ENCODE measurements at regions not wholly inside any gene's neighbourhood (a gene's known extent, or its start where the extent isn't known, plus 50 kb on each side); places are given as distances from the start of the nearest gene placed in this dataset.
"Not testable (repeated sequence)": the region's sequence is repeated elsewhere in the genome, so short reads cannot be mapped to it uniquely, and the experiment has no call there.

GRCh38 chr6:95660544-95660943, 83.2 kb downstream of the MANEA start:
- FAIRE-seq (no peak), DNase-seq (ENCODE audit: low spot score in 2 of 2) (no peak)

DNA sequence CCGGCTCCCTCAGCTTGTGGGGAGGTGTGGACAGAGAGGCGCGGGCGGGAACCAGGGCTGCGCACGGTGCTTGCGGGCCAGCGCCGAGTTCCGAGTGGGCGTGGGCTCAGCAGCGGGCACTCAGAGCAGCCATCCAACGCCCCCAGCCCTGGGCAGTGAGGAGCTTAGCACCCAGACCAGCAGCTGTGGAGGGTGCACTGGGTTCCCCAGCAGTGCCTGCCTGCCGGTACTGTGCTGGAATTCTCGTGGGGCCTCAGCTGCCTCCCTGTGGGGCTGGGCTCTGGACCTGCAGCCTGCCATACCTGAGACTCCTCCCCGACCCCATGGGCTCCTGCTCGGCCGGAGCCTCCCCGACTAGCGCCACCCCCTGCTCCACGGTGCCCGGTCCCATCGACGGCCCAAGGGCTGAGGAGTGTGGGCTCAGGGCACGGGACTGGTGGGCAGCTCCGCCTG, 92.7 kb downstream of the MANEA start:
- no peak for DNase-seq (ENCODE audit: low spot score in 2 of 2)
- FAIRE-seq: no peak

DNA sequence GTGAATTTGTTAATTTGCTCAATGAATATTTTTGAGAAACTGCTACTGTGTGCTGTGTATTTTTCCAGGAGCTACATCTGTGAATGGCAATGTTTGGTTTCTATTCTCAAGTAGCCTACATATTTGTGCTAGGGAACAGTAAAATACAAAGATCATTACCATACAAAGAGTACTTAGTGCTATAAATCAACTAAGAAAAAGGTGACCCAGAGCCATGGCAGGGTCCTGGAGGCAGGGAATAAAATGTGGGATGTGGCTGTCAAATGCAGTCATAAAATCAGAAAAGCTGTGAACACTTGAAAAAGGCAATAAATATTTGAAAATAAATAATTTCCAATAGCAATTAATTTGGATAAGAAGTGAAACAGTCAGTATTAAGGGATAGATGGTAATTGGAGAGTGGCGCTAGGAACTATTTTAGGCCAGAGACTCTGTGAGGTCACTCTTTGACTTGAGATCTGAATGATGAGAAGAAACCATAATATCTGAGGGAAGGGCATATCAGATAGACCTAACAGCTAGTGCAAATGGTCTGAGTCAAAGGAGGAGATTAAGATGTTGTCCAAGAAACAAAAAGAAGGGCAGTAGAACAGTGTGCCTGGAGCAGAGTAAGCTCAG, 98.8 kb downstream of the MANEA start:
- FAIRE-seq (no peak), DNase-seq (ENCODE audit: low spot score in 2 of 2) (no peak)

DNA sequence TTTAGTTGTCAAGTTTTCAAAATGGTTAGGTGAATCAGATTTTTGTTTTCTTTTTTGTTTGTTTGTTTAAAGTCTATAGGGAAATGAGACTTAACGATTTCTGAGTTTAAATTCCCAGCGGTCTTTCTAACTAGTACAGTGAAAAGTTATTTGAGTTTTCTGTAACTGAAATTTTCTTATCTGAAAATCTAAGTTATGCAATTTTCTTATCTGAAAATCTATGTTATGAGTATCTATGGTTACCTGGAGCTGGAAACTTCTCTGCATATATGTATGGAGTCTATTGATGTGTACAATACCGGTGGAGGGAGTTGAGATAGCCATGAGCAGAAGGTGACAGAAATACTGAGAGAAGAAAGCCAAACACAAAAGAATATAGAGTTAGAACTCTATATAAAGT, 102.6 kb downstream of the MANEA start:
- DNase-seq (ENCODE audit: low spot score in 2 of 2) (no peak), FAIRE-seq (no peak)

DNA sequence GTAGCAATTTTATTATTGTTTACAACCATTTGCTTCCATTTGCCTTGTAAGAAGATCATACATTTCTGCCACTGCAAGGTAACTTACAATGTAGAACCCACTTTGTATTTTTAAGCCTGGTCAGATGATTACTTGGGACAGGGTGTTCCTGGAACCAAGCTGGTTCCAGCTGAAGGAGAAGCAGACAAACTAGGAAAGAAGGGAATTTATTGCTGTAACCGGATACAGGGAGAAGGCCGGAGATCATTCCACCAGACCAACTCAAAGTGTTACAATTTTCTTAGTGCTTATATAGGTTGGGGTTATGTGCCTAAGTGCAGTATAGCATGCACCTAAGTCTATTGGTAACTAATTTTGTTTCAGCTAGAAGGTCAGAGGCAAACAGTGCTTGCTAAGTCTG, 104.4 kb downstream of the MANEA start:
- DNase-seq (ENCODE audit: low spot score in 2 of 2) (no peak), FAIRE-seq (no peak)

GRCh38 chr6:95682476-95682875, 105.1 kb downstream of the MANEA start:
- DNase-seq (ENCODE audit: low spot score in 2 of 2) (no peak), FAIRE-seq (no peak)

GRCh38 chr6:95685822-95686221, 108.5 kb downstream of the MANEA start:
- no peak for DNase-seq (ENCODE audit: low spot score in 2 of 2)
- no peak for FAIRE-seq

GRCh38 chr6:95686272-95686671, 108.9 kb downstream of the MANEA start:
- FAIRE-seq (no peak), DNase-seq (ENCODE audit: low spot score in 2 of 2) (no peak)

DNA sequence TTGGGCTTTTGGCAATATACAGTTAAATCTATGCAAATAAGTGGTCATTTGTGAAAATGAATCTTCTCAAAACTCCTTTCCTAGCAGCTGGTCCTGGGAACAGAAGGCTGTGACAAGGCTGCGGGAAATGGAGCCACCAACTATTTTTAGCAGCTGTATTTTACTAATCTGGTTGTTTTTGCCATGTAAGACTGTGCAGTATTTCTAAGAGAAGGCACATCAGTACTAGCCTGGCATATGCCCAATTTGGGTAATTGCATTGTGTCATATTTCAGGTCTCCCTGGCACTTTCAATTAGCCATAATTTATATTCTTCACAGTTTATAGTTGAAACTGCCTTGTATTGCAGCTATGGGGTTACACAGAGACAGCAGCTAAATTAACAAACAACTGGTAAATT, 109.6 kb downstream of the MANEA start:
- DNase-seq (ENCODE audit: low spot score in 2 of 2) (no peak), FAIRE-seq (no peak)

DNA sequence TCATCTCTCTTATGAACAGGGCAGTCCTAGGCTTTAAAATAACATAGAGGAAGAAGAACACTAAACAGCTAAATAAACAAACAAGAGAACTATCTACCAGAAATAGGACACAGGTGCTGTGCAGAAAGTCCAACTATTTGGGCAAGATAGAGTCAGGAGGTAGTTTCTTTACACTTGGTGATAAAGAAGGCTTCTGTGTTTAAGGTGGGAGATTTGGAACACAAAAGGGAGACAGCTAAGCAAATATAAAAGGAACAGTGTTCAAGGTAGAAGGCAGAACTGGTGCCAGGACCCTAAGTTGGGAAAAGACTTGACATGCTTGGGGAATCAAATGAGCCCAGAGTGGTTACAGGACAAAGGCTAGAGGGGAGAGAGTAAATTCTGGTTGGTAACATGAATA, 110.5 kb downstream of the MANEA start:
- no peak for DNase-seq (ENCODE audit: low spot score in 2 of 2)
- no peak for FAIRE-seq

DNA sequence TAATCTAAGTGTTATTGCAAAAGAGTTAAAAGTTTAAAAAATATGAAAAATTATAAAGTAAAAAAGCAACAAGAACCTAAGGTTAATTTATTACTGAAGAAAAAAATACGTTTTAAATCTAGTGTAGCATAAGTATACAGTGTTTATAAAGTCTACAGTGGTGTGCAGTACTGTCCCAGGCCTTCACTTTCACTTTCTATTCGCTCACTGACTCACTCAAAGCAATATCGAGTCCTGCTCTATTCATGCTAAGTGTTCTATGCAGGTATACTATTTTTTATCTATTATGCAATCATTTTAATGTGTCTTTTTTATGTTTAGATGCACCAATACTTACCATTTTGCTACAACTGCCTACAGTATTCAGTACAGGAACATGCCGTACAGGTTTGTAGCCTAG, 113.0 kb downstream of the MANEA start:
- DNase-seq (ENCODE audit: low spot score in 2 of 2): no peak
- peak; percentile 62 for FAIRE-seq

DNA sequence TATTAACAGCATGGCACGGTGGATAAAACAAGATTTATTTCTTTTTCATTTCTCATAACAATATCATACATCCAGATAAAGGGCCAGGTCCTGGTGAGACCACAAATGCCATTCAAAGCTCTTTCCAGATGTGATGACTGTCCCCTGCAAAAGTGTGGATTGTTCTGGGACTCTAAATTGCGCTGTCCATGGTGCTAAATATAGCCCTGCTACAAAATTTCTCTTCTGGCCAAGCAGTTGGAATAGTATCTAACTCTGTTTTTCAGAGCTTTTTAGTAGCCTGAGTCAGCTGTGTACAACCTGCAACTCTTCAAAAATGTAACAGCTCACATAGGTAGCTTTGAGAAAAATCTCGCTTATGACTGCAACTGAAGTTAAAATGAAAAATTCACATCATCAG, 115.8 kb downstream of the MANEA start:
- FAIRE-seq (no peak), DNase-seq (ENCODE audit: low spot score in 2 of 2) (no peak)

DNA sequence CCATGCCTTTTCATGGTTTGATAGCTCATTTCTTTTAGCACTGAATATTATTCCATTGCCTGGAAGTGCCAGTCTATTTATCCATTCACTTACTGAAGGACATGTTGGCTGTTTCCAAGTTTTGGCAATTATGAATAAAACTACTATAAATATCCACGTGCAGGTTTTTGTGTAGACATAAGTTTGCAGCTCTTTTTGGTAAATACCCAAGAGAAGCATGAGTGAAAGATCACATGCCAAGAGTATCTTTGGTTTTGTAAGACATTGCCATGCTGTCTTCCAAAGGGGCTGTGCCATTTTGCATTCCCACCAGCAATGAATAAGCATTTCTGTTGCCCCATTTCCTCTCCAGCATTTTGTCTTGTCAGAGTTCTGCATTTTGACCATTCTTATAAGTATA, 120.9 kb downstream of the MANEA start:
- DNase-seq (ENCODE audit: low spot score in 2 of 2) (no peak), FAIRE-seq (no peak)

DNA sequence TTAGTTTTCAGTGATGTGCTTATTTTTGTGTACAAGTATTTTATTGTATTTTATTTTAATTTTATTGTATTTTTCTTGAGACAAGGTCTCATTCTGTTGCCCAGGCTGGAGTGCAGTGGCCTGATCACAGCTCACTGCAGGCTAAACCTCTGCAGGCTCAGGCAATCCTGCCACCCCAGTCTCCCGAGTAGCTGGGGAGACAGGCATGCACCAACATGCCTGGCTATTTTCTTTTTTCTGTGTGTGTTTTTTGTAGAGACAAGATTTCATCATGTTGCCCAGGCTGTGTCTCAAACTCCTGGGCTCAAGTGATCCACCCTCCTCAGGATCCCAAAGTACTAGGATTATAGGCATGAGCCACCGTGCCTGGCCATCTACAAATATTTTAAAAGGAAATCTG, 146.3 kb downstream of the MANEA start:
- FAIRE-seq (no peak), DNase-seq (ENCODE audit: low spot score in 2 of 2) (no peak)

GRCh38 chr6:95725344-95725743, 148.0 kb downstream of the MANEA start:
- DNase-seq (ENCODE audit: low spot score in 2 of 2): no peak
- FAIRE-seq: no peak

- FAIRE-seq: no peak
Observed at GRCh38 chr6:95740157-95740556, 162.8 kb downstream of the MANEA start.

GRCh38 chr6:95741045-95741444, 163.7 kb downstream of the MANEA start:
- FAIRE-seq: no peak
- no peak for DNase-seq (ENCODE audit: low spot score in 2 of 2)

More at GRCh38 chr6:95740157-95740556, 162.8 kb downstream of the MANEA start:
- DNase-seq (ENCODE audit: low spot score in 2 of 2): no peak

GRCh38 chr6:95742767-95743289, 165.5 kb downstream of the MANEA start:
- FAIRE-seq: no peak
- DNase-seq (ENCODE audit: low spot score in 2 of 2): no peak

GRCh38 chr6:95743591-95743990, 166.3 kb downstream of the MANEA start:
- FAIRE-seq: no peak
- DNase-seq (ENCODE audit: low spot score in 2 of 2): no peak

DNA sequence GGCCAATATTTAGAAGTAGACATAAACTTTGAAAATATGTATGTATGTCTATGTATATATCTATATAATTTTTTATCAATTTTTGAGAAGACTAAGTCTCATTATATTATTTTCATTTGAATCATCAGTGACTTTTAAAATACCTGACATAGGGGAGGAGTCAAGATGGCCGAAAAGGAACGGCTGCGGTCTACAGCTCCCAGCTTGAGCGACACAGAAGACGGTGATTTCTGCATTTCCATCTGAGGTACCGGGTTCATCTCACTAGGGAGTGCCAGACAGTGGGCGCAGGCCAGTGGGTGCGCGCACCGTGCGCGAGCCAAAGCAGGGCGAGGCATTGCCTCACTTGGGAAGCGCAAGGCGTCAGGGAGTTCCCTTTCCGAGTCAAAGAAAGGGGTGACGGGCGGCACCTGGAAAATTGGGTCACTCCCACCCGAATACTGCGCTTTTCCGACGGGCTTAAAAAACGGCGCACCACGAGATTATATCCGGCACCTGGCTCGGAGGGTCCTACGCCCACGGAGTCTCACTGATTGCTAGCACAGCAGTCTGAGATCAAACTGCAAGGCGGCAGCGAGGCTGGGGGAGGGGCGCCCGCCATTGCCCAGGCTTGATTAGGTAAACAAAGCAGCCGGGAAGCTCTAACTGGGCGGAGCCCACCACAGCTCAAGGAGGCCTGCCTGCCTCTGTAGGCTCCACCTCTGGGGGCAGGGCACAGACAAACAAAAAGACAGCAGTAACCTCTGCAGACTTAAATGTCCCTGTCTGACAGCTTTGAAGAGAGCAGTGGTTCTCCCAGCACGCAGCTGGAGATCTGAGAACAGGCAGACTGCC, 181.1 kb downstream of the MANEA start:
- DNase-seq (ENCODE audit: low spot score in 2 of 2); FAIRE-seq: not testable (repeated sequence)

DNA sequence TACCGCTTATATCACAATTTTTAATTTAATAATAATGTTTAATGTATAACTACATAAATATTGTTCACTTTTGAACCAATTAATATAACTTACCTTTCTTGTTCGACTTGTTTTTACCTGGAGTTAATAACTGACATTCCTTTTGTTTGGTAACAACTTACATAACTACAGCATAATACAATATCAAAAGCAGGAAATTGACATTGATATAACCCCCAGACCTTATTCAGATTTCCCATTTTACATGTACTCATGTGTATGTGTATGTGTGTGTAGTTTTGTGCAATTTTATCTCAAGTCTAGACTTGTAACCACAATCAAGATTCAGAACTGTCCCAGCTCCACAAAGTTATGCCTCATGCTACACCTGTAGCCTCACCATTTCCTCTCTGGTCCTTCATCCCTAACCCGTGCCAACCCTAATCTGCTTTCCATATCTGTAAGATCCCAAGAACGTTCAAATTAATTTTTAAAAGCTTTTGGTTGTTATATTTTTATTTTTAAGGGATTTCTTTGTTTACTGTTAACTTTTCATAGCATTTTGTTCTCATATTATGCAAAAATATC, 190.6 kb downstream of the MANEA start:
- FAIRE-seq (no peak), DNase-seq (ENCODE audit: low spot score in 2 of 2) (no peak)

- FAIRE-seq (no peak), DNase-seq (ENCODE audit: low spot score in 2 of 2) (no peak)
Observed at GRCh38 chr6:95768539-95768938, 191.2 kb downstream of the MANEA start.

Measured in frontal cortex (tissue), 3 donors.